WTC11 (cell line): ENCODE measurements at regions not wholly inside any gene's neighbourhood (a gene's known extent, or its start where the extent isn't known, plus 50 kb on each side); places are given as distances from the start of the nearest gene placed in this dataset.

ENCODE experiments used
- ATAC-seq: fragments of 200-7000 bp; cut with Tn5 transposase; 2 replicates; pipeline ENCODE4 v1.10.0; 2021; ENCODE audit warnings: mild to moderate bottlenecking, moderate library complexity
- CTCF ChIA-PET: fragments of 300-600 bp; sonication (Branson Sonifier 250); formaldehyde crosslinking; loops from one replicate; lab custom pipeline; 2021; ENCODE audit warnings: antibody characterized with exemption; lab: Charles Lee
- POLR2A ChIA-PET: fragments of 350-600 bp; sonication (Branson Sonifier 250); formaldehyde crosslinking; loops from one replicate; lab custom pipeline; 2021; ENCODE audit warnings: antibody characterized with exemption; lab: Charles Lee
- DNase-seq: peaks from one replicate; pipeline ENCODE4 v3.0.0; 2021; ENCODE audit warnings: low spot score
- H3K27ac Mint-ChIP-seq: 2 replicates; pipeline ENCODE4 v1.8.0; 2021; ENCODE audit warnings: mixed read lengths
- H3K27me3 Mint-ChIP-seq: 2 replicates; pipeline ENCODE4 v1.8.0; 2021; ENCODE audit warnings: low read depth, mild to moderate bottlenecking, moderate library complexity, mixed read lengths
- H3K36me3 Mint-ChIP-seq: 2 replicates; pipeline ENCODE4 v1.8.0; 2021; ENCODE audit warnings: mixed read lengths
- H3K4me1 Mint-ChIP-seq: 2 replicates; pipeline ENCODE4 v1.8.0; 2022; ENCODE audit warnings: mixed read lengths
- H3K4me3 Mint-ChIP-seq: 2 replicates; pipeline ENCODE4 v1.8.0; 2021; ENCODE audit warnings: mild to moderate bottlenecking, moderate library complexity, mixed read lengths
- H3K9me3 Mint-ChIP-seq: 2 replicates; pipeline ENCODE4 v1.8.0; 2021; ENCODE audit warnings: mixed read lengths
- ATF1 ChIP-seq: sonication (generic); formaldehyde crosslinking; IDR thresholded peaks from 2 replicates; pipeline ENCODE4 v1.8.1; 2023; ENCODE audit warnings: mild to moderate bottlenecking, moderate library complexity, missing genetic modification reagents
- CREB1 ChIP-seq: sonication (generic); formaldehyde crosslinking; IDR thresholded peaks from 2 replicates; pipeline ENCODE4 v1.8.0; 2023; ENCODE audit warnings: mild to moderate bottlenecking, missing genetic modification reagents
- ESRRA ChIP-seq: sonication (generic); formaldehyde crosslinking; IDR thresholded peaks from 2 replicates; pipeline ENCODE4 v1.8.1; 2022; ENCODE audit warnings: mild to moderate bottlenecking, missing genetic modification reagents, borderline replicate concordance
- JUN ChIP-seq: sonication (generic); formaldehyde crosslinking; IDR thresholded peaks from 2 replicates; pipeline ENCODE4 v1.8.0; 2023; ENCODE audit warnings: mild to moderate bottlenecking, missing genetic modification reagents
- NR1H2 ChIP-seq: sonication (generic); formaldehyde crosslinking; IDR thresholded peaks from 2 replicates; pipeline ENCODE4 v1.9.0; 2021; ENCODE audit warnings: mild to moderate bottlenecking, moderate library complexity, missing genetic modification reagents
- PRRX2 ChIP-seq: fragments of 250-450 bp; sonication (Bioruptor Pico); IDR thresholded peaks from 2 replicates; pipeline ENCODE4 v1.8.0; 2021; ENCODE audit warnings: mild to moderate bottlenecking
- SMAD4 ChIP-seq: sonication (generic); formaldehyde crosslinking; IDR thresholded peaks from 2 replicates; pipeline ENCODE4 v1.8.0; 2022; ENCODE audit warnings: mild to moderate bottlenecking, missing genetic modification reagents
- TEAD4 ChIP-seq: sonication (generic); formaldehyde crosslinking; IDR thresholded peaks from 2 replicates; pipeline ENCODE4 v1.8.0; 2022; ENCODE audit warnings: mild to moderate bottlenecking, missing genetic modification reagents
- ZNF138 ChIP-seq: sonication (generic); formaldehyde crosslinking; conservative IDR thresholded peaks from 2 replicates; pipeline ENCODE4 v1.8.1; 2022; ENCODE audit warnings: mild to moderate bottlenecking, moderate library complexity, missing genetic modification reagents
- ZNF671 ChIP-seq: fragments of 250-450 bp; sonication (Bioruptor Pico); IDR thresholded peaks from 2 replicates; pipeline ENCODE4 v1.8.0; 2021; ENCODE audit warnings: mild to moderate bottlenecking
- TF ChIP-seq, protein P1 (sequence below): sonication (generic); formaldehyde crosslinking; IDR thresholded peaks from 2 replicates; pipeline ENCODE4 v1.8.1; 2023; ENCODE audit warnings: mild to moderate bottlenecking, missing genetic modification reagents
- TF ChIP-seq, protein P2 (sequence below): fragments of 250-450 bp; sonication (Bioruptor Pico); IDR thresholded peaks from 2 replicates; pipeline ENCODE4 v1.9.0; 2021; ENCODE audit warnings: mild to moderate bottlenecking
- TF ChIP-seq, protein P3 (sequence below): sonication (generic); formaldehyde crosslinking; IDR thresholded peaks from 2 replicates; pipeline ENCODE4 v1.8.1; 2022; ENCODE audit warnings: low read depth, missing genetic modification reagents, borderline replicate concordance
- TF ChIP-seq, protein P4 (sequence below): sonication (generic); formaldehyde crosslinking; IDR thresholded peaks from 2 replicates; pipeline ENCODE4 v1.8.0; 2022; ENCODE audit warnings: mild to moderate bottlenecking, missing genetic modification reagents
- TF ChIP-seq, protein P5 (sequence below): sonication (generic); formaldehyde crosslinking; IDR thresholded peaks from 2 replicates; pipeline ENCODE4 v1.8.0; 2023; ENCODE audit warnings: mild to moderate bottlenecking, missing genetic modification reagents
- TF ChIP-seq, protein P6 (sequence below): sonication (generic); formaldehyde crosslinking; conservative IDR thresholded peaks from 2 replicates; pipeline ENCODE4 v1.8.1; 2022; ENCODE audit warnings: mild to moderate bottlenecking, missing genetic modification reagents
- TF ChIP-seq, protein P7 (sequence below): sonication (generic); formaldehyde crosslinking; IDR thresholded peaks from 2 replicates; pipeline ENCODE4 v1.8.0; 2022; ENCODE audit warnings: mild to moderate bottlenecking, missing genetic modification reagents
- TF ChIP-seq, protein P8 (sequence below): fragments of 250-450 bp; sonication (Bioruptor Pico); IDR thresholded peaks from 2 replicates; pipeline ENCODE4 v1.9.0; 2021; ENCODE audit warnings: mild to moderate bottlenecking
- TF ChIP-seq, protein P9 (sequence below): sonication (generic); formaldehyde crosslinking; IDR thresholded peaks from 2 replicates; pipeline ENCODE4 v1.8.1; 2023; ENCODE audit warnings: mild to moderate bottlenecking, missing genetic modification reagents, moderate library complexity

DNA sequence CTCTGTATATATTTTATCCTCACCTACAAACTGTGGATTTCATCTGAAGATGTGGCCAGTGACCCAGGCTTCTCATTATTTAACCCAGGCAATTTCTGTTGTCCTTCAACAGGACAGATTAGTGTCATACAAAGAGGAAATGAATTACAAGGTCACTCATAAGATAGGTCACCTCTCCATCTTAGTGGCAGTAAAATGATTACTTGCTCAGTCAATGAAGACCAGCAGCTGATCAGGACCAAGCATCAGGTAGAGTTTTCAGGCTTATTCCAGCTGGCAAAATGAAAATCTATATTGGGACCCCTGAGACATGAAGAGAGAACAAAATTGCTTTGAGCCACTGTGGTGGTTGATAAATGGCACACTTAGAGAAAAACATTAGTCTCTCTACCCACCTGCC, 135.2 kb upstream of the PRDM9 start:
- H3K27ac Mint-ChIP-seq = no peak overlapping the region
- CTCF ChIA-PET = no interaction called here

More for the DNA sequence above, 135.2 kb upstream of the PRDM9 start:
- TF ChIP-seq, protein P1, sequence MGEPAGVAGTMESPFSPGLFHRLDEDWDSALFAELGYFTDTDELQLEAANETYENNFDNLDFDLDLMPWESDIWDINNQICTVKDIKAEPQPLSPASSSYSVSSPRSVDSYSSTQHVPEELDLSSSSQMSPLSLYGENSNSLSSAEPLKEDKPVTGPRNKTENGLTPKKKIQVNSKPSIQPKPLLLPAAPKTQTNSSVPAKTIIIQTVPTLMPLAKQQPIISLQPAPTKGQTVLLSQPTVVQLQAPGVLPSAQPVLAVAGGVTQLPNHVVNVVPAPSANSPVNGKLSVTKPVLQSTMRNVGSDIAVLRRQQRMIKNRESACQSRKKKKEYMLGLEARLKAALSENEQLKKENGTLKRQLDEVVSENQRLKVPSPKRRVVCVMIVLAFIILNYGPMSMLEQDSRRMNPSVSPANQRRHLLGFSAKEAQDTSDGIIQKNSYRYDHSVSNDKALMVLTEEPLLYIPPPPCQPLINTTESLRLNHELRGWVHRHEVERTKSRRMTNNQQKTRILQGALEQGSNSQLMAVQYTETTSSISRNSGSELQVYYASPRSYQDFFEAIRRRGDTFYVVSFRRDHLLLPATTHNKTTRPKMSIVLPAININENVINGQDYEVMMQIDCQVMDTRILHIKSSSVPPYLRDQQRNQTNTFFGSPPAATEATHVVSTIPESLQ = no peak
- TF ChIP-seq, protein P2, sequence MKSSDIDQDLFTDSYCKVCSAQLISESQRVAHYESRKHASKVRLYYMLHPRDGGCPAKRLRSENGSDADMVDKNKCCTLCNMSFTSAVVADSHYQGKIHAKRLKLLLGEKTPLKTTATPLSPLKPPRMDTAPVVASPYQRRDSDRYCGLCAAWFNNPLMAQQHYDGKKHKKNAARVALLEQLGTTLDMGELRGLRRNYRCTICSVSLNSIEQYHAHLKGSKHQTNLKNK (CRISPR knock-in tag) = no peak
- TF ChIP-seq ATF1 = no peak
- TF ChIP-seq, protein P3, sequence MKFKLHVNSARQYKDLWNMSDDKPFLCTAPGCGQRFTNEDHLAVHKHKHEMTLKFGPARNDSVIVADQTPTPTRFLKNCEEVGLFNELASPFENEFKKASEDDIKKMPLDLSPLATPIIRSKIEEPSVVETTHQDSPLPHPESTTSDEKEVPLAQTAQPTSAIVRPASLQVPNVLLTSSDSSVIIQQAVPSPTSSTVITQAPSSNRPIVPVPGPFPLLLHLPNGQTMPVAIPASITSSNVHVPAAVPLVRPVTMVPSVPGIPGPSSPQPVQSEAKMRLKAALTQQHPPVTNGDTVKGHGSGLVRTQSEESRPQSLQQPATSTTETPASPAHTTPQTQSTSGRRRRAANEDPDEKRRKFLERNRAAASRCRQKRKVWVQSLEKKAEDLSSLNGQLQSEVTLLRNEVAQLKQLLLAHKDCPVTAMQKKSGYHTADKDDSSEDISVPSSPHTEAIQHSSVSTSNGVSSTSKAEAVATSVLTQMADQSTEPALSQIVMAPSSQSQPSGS (CRISPR knock-in tag) = no peak
- TF ChIP-seq TEAD4 (CRISPR knock-in tag) = no peak
- TF ChIP-seq JUN (CRISPR knock-in tag) = no peak
- TF ChIP-seq ZNF671 (CRISPR knock-in tag) = no peak
- TF ChIP-seq PRRX2 (CRISPR knock-in tag) = no peak
- no peak for TF ChIP-seq ESRRA (CRISPR knock-in tag)
- TF ChIP-seq, protein P4, sequence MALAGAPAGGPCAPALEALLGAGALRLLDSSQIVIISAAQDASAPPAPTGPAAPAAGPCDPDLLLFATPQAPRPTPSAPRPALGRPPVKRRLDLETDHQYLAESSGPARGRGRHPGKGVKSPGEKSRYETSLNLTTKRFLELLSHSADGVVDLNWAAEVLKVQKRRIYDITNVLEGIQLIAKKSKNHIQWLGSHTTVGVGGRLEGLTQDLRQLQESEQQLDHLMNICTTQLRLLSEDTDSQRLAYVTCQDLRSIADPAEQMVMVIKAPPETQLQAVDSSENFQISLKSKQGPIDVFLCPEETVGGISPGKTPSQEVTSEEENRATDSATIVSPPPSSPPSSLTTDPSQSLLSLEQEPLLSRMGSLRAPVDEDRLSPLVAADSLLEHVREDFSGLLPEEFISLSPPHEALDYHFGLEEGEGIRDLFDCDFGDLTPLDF = no peak
- TF ChIP-seq, protein P5, sequence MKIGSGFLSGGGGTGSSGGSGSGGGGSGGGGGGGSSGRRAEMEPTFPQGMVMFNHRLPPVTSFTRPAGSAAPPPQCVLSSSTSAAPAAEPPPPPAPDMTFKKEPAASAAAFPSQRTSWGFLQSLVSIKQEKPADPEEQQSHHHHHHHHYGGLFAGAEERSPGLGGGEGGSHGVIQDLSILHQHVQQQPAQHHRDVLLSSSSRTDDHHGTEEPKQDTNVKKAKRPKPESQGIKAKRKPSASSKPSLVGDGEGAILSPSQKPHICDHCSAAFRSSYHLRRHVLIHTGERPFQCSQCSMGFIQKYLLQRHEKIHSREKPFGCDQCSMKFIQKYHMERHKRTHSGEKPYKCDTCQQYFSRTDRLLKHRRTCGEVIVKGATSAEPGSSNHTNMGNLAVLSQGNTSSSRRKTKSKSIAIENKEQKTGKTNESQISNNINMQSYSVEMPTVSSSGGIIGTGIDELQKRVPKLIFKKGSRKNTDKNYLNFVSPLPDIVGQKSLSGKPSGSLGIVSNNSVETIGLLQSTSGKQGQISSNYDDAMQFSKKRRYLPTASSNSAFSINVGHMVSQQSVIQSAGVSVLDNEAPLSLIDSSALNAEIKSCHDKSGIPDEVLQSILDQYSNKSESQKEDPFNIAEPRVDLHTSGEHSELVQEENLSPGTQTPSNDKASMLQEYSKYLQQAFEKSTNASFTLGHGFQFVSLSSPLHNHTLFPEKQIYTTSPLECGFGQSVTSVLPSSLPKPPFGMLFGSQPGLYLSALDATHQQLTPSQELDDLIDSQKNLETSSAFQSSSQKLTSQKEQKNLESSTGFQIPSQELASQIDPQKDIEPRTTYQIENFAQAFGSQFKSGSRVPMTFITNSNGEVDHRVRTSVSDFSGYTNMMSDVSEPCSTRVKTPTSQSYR (CRISPR knock-in tag) = no peak
- TF ChIP-seq, protein P6, sequence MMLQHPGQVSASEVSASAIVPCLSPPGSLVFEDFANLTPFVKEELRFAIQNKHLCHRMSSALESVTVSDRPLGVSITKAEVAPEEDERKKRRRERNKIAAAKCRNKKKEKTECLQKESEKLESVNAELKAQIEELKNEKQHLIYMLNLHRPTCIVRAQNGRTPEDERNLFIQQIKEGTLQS (CRISPR knock-in tag) = no peak
- no peak for TF ChIP-seq ZNF138 (CRISPR knock-in tag)
- no peak for TF ChIP-seq CREB1 (CRISPR knock-in tag)
- TF ChIP-seq, protein P7, sequence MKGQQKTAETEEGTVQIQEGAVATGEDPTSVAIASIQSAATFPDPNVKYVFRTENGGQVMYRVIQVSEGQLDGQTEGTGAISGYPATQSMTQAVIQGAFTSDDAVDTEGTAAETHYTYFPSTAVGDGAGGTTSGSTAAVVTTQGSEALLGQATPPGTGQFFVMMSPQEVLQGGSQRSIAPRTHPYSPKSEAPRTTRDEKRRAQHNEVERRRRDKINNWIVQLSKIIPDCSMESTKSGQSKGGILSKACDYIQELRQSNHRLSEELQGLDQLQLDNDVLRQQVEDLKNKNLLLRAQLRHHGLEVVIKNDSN (CRISPR knock-in tag) = no peak
- TF ChIP-seq NR1H2 = no peak
- no peak for TF ChIP-seq SMAD4 (CRISPR knock-in tag)
- TF ChIP-seq, protein P8, sequence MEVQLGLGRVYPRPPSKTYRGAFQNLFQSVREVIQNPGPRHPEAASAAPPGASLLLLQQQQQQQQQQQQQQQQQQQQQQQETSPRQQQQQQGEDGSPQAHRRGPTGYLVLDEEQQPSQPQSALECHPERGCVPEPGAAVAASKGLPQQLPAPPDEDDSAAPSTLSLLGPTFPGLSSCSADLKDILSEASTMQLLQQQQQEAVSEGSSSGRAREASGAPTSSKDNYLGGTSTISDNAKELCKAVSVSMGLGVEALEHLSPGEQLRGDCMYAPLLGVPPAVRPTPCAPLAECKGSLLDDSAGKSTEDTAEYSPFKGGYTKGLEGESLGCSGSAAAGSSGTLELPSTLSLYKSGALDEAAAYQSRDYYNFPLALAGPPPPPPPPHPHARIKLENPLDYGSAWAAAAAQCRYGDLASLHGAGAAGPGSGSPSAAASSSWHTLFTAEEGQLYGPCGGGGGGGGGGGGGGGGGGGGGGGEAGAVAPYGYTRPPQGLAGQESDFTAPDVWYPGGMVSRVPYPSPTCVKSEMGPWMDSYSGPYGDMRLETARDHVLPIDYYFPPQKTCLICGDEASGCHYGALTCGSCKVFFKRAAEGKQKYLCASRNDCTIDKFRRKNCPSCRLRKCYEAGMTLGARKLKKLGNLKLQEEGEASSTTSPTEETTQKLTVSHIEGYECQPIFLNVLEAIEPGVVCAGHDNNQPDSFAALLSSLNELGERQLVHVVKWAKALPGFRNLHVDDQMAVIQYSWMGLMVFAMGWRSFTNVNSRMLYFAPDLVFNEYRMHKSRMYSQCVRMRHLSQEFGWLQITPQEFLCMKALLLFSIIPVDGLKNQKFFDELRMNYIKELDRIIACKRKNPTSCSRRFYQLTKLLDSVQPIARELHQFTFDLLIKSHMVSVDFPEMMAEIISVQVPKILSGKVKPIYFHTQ (CRISPR knock-in tag) = no peak
- TF ChIP-seq, protein P9, sequence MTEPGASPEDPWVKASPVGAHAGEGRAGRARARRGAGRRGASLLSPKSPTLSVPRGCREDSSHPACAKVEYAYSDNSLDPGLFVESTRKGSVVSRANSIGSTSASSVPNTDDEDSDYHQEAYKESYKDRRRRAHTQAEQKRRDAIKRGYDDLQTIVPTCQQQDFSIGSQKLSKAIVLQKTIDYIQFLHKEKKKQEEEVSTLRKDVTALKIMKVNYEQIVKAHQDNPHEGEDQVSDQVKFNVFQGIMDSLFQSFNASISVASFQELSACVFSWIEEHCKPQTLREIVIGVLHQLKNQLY = no peak
- DNase-seq (no peak), ATAC-seq (no peak)
- 0 out of 2 replicates have a peak, but pooled peaks cover 3% of the 10 kb centered on the region for H3K36me3 Mint-ChIP-seq
- POLR2A ChIA-PET = no interaction called here
- H3K27me3 Mint-ChIP-seq = no peaks in the 10 kb centered on the region; the same call in 1 of the 2 replicates
- H3K9me3 Mint-ChIP-seq = peaks cover 16% of the 10 kb centered on the region
- peaks cover 4% of the 10 kb centered on the region for H3K4me1 Mint-ChIP-seq
- H3K4me3 Mint-ChIP-seq = no peak overlapping the region
